HG02798 (cell line): ENCODE measurements at regions not wholly inside any gene's neighbourhood (a gene's known extent, or its start where the extent isn't known, plus 50 kb on each side); places are given as distances from the start of the nearest gene placed in this dataset.
"Not testable (repeated sequence)": the region's sequence is repeated elsewhere in the genome, so short reads cannot be mapped to it uniquely, and the experiment has no call there.

ENCODE experiments used
- ATAC-seq: cut with Tn5 transposase; IDR thresholded peaks from one replicate; pipeline ENCODE4 v1.9.1; 2021; ENCODE audit warnings: mild to moderate bottlenecking; ENCODE audit not compliant: unreplicated experiment, poor library complexity

DNA sequence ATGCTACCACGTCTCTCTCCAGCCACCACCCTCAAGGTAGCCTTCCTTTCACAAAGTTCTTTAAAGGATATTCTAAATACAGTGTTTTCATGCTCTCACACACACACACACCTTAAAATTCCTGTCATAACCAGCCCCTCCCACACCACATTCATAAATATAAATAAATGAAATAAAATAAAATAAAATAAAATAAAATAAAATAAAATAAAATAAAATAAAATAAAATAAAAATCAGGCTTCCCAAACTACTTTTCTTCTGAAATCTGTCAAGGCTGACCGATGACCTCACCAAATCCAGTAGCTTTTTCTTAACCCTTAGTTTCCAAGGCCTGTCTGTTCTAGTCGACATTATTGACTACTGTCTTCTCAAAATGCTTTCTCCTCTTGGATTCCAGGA, 378.4 kb downstream of the SEC23A start:
- no peak for ATAC-seq

DNA sequence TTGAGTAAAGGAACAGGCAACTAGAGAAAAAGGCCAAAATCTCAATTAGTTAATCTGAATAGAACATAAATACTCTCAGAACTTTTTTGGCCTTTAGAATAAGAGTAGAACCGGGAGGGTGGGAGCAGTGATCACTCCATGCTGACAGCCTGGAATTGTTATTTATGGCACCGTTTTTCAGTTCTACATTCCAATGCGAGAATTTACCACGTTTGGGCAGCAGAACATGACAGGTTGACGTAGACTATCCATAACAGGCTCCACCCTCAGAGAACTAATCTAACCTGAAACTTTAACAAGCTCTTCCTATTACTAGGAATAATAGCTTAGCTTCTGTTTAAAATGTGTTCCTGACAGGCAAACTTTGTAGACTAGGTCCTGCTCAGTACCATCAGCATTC, 379.1 kb downstream of the SEC23A start:
- ATAC-seq, result no peak

DNA sequence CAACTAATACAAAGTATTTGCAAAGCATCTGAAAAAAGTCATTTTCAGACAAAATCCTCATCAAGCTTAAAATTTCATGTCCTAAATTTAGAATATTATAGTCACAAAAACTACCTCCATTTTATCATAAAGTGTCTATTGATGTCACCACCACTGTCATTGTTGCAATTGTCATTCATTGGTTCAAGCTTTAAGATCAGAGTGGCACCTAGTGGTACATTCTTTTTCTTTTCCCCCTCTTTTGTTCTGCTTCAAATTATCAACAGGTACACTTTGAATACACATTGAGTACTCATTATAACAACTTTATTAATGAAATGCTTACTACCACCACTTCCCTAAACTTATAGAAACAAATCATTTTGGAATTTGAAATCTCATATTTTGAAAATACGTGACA, 379.8 kb downstream of the SEC23A start:
- ATAC-seq, result no peak

DNA sequence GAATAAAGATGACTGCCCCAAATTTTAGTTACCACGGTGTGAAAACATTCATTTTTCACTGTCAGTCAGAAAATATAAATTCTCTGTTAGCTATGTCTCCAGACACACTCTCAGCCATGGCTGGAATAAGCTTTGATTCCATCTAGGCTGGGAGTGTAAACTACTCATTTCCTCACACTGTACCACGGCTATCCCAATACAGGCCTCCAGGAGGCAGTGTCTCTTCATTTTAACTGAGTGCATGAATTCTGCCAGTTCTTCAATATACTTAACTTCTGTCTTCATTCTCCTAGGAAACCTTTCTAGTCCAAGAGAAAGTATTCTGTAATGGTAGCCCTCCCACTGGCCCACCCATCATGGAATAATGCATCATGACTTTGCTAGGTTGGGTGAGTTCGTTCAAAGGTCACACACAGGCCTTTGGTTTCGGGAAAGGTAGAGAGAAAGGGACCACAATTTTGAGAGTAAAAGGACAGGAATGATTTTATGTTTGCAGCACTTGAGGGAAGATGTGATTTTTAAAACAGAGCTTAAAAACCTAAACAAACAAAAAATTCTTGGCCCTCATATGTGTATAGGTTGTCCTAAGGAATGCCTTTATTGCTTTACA, 381.1 kb downstream of the SEC23A start:
- ATAC-seq, result peak; percentile 90

DNA sequence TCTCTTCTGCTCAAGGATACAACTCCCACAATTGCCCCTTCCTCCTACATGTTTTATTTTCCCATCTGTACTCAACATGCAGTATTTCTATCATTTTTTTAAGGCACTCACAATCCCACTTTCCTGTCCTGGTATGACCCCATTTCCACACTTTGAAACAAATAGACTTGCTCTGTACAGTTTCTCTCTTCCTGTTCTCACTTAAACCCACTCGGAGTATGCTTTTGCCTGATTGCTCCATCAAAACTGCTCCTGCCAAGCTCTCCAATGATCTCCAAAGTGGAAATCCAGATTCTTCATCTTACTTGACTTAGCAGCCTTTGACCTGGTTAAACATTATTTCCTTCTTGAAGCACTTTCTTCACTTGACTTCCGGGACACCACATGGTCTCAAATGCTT, 384.5 kb downstream of the SEC23A start:
- ATAC-seq, result no peak

DNA sequence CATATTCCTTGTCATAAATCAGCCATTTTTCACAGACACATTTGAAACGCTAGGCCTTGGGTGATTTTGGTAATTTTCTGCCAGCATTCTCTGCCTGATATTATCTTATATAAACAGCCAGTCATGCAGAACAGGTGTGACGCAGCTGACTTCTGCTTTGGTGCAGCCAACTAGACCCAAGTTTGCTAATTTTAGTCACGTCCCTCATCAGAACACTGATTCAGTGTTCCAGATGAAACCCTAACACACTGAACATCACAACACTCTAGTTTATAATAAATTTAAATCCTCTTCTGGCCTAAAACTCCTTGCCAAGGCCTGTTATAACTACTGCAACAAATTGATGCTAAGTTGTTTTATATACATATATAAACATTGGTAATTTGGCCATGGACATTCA, 386.1 kb downstream of the SEC23A start:
- no peak for ATAC-seq

DNA sequence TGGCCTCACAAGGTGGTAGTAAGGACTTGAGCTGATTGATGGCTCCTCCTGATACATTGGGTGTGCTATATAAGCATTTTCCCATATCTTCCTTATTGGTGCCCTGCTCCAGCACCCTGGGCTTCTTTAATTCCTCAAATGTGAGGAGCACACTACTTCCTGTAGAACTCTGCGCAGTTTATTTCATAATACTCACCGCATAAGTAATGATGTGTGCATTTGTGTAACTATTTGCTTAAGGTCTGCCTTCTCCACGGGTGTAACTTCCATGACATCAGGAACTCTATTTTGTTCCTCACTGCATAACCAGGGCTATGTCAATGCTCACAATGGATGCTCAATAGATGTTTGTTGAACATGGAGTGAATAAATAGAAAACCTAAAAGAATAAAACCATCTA, 392.2 kb downstream of the SEC23A start:
- no peak for ATAC-seq

DNA sequence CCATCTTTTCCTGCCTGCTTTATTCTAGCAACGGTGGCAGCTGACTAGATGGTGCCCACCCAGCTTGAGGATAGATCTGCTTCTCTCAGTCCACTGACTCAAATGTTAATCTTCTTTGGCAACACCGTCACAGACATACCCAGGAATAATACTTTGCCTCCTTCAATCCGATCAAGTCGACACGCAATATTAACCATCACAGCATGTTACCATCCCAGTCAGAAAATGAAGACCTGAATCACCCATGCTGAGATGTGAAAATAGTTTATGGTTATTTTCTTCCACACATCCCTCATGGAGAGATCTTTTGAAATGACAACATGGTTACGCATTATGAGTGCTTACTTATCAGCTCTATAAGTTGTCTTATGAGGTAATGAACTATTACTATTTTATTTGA, 392.8 kb downstream of the SEC23A start:
- ATAC-seq, result no peak

DNA sequence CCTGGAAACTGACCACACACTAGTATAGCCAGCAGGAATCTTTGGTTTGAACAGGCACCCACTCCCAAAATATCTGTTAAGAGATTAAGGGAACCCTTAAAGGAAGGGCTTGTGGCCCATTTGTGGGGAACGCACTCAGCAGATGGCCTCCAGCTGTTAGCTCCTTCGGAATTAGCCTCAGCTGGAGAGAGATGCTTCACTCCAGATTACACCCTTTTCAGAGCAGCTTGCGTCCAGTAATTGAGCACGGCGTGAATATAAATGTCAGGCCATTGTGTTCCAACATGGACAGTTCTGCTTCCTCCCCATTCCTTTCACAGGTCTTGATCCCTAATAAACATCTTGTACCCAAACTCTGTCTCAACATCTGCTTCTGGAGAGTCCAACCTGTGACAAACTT, 397.8 kb downstream of the SEC23A start:
- no peak for ATAC-seq

DNA sequence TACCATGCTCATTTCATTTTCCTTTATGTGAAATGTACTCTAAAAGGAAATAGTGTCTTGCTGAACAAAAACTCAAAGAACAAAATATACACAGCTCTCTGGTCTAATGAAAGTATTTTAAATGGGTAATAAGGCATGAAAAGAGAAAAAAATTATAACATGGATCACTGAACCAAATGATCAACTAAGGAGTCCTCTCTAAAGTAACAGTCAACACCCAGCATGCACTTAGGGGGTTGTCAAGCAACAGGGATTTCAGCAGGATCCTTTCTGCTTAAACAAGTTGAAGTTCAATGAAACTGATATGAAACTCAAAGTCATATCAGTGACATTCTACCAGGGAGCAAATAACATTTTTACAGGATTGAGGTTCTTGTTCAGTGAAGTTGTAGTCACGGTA, 398.8 kb downstream of the SEC23A start:
- no peak for ATAC-seq

DNA sequence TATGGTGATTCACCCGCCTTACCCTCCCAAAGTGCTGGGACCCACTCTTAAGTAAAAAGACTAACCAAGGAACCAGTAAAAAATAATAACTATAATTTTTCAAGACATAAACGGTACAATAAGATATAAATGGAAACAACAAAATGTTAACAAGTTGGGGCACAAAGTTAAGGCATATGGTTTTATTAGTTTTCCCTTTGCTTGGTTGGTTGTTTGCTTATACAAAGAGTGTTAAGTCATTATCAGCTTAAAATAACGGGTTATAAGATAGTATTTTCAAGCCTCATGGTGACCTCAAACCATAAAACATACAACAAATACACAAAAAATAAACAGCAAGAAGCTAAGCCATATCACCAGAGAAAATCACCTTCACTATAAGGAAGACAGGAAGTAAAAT, 406.1 kb downstream of the SEC23A start:
- ATAC-seq, result no peak

DNA sequence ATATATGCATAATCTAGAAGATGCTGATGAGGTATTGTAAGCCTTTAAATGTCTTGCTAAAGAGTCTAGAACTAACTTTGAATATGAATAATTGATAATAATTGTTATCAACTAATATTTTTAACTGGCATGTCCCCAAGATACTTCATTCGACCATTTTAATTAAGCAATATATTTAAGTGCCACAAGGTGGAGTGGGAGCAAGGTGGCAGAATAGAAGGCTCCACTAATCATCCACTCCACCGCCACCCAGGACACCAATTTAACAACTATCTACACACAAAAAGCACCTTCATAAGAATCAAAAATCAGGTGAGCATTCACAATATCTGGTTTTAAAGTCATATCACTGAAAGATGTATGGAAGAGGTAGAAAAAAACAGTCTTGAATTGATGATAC, 409.6 kb downstream of the SEC23A start:
- ATAC-seq, result no peak

DNA sequence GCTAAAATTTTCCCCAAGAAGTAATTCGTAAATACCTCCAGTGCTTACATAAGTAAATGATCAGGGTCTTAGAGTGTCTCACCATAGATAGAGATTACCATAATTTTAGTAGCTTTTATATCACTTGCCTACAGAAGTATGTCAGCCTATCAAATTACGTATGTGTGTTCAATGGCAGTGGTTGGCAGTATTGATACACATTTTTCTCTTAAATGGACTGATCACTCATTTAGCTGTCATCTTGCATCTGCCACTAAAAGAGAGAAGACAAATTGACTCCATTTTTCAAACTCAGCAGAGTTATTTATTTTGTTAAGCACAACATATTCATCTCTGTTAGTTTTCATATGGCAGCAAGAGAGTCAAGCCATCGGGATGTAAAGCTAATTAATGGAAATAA, 413.1 kb upstream of the CLEC14A start:
- ATAC-seq, result no peak

DNA sequence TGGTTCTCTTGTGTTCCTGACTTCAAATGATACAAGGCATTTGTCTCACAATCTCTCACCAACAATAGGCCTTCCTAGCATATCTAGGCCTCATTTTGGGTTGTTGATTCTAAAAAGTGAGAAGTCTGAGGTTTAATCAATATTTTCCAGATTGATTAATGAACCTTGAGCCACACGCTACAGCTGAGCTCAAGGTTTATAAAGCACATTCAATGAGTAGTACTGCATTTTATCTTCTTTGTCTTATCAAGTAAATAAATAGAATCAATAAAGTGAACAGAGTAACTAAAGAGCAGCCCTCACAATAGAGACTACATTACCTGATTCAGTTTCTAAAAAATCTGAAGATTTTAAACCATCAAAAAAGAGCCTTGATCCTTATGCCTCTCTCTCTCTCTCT, 407.5 kb upstream of the CLEC14A start:
- ATAC-seq, result no peak

DNA sequence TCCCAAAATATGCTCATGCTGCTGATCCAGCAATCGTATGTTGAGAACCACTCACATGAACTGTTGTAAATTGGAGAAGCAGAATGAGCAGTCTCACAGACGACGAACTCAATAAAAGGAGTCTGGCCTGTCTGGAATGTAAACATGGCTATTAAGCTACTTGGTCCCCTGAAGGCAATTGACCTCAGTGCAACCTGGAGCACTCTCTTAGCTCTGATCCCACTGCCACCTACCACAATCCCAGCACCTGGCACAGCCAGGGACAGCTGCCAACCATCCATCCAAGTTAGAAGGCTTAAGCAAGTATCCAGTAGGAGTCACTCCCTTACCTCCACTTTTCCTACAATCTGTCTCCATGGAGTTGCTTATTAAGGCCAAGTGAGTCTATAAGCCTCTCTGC, 406.9 kb upstream of the CLEC14A start:
- ATAC-seq, result no peak

DNA sequence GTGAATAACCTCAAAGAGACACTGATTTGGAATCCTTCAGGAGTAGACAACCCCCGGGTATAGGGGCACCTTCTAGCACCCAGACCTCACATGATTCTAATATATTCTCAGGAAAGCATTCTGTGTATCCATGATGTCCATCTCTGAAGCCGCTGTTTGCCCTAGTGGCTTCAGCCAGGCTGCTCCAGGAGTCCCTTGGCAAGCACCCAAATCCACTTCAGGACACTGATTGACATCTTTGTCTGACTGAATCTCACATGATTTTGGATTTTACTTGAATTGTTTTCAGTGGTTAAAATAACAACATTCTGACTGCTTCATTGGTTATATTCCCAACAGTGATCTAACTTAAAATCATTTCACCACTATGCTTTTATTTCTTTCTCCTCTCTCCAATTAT, 390.5 kb upstream of the CLEC14A start:
- ATAC-seq, result no peak

DNA sequence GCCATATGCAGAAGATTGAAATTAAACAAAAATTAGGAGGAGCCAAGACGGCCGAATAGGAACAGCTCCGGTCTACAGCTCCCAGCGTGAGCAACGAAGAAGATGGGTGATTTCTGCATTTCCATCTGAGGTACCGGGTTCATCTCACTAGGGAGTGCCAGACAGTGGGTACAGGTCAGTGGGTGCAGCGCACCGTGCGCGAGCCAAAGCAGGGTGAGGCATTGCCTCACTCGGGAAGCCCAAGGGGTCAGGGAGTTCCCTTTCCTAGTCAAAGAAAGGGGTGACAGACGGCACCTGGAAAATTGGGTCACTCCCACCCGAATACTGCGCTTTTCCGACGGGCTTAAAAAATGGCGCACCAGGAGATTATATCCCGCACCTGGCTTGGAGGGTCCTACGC, 379.0 kb upstream of the CLEC14A start:
- not testable (repeated sequence) for ATAC-seq

DNA sequence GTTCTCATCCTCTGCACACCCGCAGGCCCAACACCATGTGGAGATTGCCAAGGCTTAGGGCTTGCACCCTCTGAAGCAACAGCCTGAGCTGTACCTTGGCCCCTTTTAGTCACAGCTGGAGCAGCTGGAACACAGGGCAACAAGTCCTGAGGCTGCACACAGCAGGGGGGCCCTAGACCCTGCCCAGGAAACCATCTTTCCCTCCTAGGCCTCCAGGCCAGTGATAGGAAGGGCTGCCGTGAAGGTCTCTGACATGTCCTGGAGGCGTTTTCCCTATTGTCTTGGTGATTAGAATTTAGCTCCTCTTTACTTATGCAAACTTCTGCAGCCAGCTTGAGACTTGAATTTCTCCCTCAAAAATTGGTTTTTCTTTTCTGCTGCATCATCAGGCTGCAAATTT, 373.5 kb upstream of the CLEC14A start:
- no peak for ATAC-seq

DNA sequence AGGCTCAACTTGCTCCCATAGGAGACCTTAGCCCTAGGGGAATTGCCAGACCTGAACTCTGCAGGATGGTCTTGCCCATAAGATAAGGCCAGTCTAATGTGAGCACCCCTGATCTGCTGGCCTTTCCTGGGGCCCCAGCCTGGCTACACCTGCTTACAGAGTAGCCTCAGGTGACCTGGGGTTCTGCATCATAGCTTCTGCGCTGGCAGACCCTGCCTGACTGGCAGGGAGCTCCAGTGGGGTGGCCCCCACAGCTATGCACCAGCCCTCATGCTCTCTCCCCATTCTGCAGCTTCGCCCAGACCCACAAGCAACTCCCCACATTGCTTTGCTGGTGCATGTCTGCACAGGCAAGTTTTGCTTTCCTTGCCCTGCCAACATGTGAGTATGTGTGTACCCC, 371.3 kb upstream of the CLEC14A start:
- ATAC-seq, result no peak

DNA sequence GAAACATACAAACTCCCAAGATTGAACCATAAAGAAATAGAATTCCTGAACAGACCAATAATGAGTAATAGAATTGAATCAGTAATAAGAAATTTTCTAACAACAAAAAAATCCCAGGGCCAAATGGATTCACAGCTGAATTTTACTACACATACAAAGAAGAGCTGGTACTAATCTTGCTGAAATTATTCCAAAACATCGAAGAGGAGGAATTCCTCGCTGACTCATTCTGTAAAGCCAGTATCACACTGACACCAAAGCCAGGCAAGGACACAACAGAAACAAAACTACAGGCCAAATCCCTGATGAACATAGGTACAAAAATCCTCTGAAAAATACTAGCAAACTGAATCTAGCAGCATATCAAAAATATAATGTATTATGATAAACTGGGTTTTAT, 367.8 kb upstream of the CLEC14A start:
- ATAC-seq, result no peak

DNA sequence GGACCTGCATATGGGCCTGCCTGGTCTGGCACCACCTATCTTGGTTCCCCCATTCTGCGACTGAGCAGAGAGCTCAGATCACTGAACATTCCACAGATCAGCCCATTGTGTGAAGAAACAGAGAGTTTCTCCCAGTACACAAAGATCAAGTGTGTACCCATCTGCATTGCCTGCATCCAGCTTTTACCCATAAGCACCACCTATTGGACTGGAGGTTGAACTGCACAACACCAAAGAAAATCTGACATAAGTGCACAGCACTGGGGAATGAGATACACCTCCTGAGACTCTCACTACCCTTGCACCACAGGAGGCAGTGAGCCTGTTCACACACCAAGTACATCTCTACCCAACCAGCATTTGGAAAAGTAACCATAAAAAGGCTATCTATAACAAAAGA, 362.6 kb upstream of the CLEC14A start:
- no peak for ATAC-seq

DNA sequence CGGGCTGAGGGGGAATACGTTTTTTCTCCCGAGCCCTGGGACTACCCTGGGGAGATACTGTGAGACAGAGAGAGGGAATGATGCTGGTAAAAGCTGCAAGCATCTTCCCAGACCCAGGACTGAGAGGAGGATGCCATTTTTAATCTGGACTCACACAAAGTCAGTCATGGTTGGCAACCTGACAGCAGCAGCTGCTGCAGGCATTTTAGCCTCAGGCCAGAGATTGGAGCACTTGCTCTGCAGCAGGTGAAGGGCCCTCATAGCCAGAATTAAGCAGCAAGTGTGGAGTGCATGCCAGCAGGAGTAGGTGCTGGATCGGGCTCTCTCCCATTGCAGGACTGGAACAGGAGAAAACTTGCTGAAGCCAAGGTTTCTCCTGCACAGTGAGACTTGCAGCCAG, 361.1 kb upstream of the CLEC14A start:
- no peak for ATAC-seq

DNA sequence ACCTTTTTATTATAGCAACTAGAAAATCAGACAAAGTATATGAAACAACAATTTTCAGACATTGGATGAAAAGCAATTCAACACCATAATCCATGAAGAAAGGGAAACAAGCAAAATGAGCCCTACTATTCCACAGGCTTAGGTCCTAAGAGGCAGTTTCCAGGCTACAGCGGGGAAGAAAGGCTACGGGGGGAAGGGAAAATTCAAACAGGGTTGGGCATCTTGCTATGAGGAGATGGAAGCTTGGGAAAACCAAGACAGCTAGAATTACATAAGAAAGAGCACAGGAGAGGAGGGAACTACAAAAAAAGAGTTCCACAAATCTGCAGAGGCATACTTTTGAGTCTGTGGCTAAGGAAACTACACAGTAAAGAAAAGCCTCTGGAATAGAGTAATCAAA, 356.0 kb upstream of the CLEC14A start:
- no peak for ATAC-seq
